ENCODE measurements at regions not wholly inside any gene's neighbourhood (a gene's known extent, or its start where the extent isn't known, plus 50 kb on each side); places are given as distances from the start of the nearest gene placed in this dataset.
A peak's percentile ranks its signal among the peaks of the same experiment; 100 is the strongest.
"Not testable (repeated sequence)": the region's sequence is repeated elsewhere in the genome, so short reads cannot be mapped to it uniquely, and the experiment has no call there.

DNA sequence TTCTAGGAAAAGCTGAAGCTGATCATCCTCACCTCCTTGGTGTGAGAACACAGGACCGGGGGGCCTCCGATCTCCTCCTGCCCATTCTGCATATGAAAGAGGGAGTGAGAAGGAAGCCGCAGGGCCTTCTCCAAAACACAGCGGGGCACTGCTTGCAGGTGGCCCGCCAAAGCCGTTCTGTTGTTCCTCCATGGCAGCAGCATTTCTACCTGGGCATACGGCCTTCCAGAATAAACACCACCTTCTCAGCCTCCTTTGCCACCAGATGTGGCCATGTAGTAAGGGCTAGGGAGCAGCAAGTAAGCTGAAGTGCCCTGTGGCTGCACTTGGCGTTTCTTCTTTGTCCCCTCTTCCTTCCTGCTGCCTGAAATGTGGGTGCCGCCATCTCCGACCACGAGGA, 214.9 kb downstream of the TOMM20 start:
- no peaks in the 10 kb centered on the region for H3K9me3 ChIP-seq
- no peak overlapping the region for H3K4me3 ChIP-seq
- no peak for DNase-seq (ENCODE audit: low spot score in 2 of 2)
- no peaks in the 10 kb centered on the region for H3K36me3 ChIP-seq
- H3K27ac ChIP-seq, result no peak overlapping the region
- H3K27me3 ChIP-seq, result no peaks in the 10 kb centered on the region
- TF ChIP-seq, protein P1, sequence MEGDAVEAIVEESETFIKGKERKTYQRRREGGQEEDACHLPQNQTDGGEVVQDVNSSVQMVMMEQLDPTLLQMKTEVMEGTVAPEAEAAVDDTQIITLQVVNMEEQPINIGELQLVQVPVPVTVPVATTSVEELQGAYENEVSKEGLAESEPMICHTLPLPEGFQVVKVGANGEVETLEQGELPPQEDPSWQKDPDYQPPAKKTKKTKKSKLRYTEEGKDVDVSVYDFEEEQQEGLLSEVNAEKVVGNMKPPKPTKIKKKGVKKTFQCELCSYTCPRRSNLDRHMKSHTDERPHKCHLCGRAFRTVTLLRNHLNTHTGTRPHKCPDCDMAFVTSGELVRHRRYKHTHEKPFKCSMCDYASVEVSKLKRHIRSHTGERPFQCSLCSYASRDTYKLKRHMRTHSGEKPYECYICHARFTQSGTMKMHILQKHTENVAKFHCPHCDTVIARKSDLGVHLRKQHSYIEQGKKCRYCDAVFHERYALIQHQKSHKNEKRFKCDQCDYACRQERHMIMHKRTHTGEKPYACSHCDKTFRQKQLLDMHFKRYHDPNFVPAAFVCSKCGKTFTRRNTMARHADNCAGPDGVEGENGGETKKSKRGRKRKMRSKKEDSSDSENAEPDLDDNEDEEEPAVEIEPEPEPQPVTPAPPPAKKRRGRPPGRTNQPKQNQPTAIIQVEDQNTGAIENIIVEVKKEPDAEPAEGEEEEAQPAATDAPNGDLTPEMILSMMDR (IDR thresholded peaks at IDR 0.05), result no peak
- no peak for TF ChIP-seq POLR2AphosphoS5 (IDR thresholded peaks at IDR 0.05)
- TF ChIP-seq POLR2A (IDR thresholded peaks at IDR 0.05), result no peak
- peaks cover 5 to 6% of the 10 kb centered on the region in 2 donors for H3K4me1 ChIP-seq
- intact Hi-C loops (cut with DNase I; ENCODE audit: low total_unique reads), result loop anchor here (5.0 kb wide), 1 partner anchor 84 kb away; no protein-coding TSS in a partner anchor

DNA sequence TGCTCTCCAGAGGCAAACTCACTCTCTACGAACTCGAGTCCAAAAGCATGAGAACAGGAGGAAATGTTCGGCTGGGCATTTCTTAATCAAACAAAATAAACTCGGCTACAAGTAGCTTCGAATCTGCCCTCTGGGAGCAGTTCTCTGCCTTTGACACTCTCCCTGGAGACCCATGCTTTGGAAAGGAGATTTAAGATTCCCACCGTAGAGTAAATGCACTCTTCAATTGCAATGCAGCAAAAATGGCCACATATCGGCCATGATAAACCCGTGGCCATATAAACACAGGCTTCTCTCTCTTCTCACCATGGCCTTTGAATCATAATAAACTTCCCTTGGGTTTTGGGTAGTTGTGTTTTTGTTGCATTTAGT, 215.4 kb downstream of the TOMM20 start:
- no peaks in the 10 kb centered on the region for H3K9me3 ChIP-seq
- H3K27ac ChIP-seq, result peak overlapping the region; percentile 19 to 59
- intact Hi-C loops (cut with DNase I; ENCODE audit: low total_unique reads), result loop anchor here (5.0 kb wide), 1 partner anchor 84 kb away; no protein-coding TSS in a partner anchor
- no peak overlapping the region for H3K4me3 ChIP-seq
- H3K4me1 ChIP-seq, result peaks cover under 1 to 1% of the 10 kb centered on the region in 2 donors
- no peak for TF ChIP-seq POLR2AphosphoS5 (IDR thresholded peaks at IDR 0.05)
- TF ChIP-seq, protein P1 (IDR thresholded peaks at IDR 0.05), result no peak
- TF ChIP-seq POLR2A (IDR thresholded peaks at IDR 0.05), result no peak
- no peaks in the 10 kb centered on the region for H3K27me3 ChIP-seq
- H3K36me3 ChIP-seq, result no peaks in the 10 kb centered on the region
- no peak for DNase-seq (ENCODE audit: low spot score in 2 of 2)

DNA sequence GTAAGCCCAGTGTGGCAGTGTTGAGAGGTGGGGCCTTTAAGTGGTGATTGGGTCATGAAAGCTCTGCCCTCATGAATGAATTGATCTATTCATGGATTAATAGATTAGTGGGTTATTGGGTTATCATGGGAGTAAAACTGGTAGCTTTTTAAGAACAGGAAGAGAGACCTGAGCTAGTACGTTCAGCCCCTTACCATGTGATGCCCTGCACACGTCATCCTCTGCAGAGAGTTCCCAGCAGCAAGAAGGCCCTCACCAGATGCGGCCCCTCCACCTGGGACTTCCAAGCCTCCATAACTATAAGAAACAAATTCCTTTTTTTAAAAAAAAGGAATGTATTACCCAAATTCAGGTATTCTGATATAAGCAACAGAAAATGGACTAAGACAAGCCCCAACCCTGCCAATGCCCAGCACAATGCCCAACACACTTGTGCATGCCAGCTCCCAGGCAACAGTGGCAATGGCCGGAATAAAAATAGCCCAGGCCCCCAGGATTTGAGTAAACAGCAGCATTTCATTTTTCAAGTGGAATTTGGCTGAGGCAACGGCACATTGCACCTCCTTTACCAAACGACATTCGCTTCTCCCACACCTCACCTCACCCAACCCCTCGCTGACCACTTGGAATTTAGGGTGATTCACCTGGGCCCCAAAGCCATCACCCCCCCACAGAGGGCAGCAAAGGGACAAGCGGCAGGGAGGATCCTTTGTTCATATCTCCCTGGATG, 215.9 kb downstream of the TOMM20 start:
- H3K4me1 ChIP-seq, result no peaks in the 10 kb centered on the region
- no peaks in the 10 kb centered on the region for H3K27me3 ChIP-seq
- H3K36me3 ChIP-seq, result no peaks in the 10 kb centered on the region
- intact Hi-C loops (cut with DNase I; ENCODE audit: low total_unique reads), result loop anchor here (5.0 kb wide), 1 partner anchor 85 kb away; no protein-coding TSS in a partner anchor
- no peak for DNase-seq (ENCODE audit: low spot score in 2 of 2)
- H3K4me3 ChIP-seq, result no peak overlapping the region
- TF ChIP-seq POLR2AphosphoS5 (IDR thresholded peaks at IDR 0.05), result no peak
- TF ChIP-seq, protein P1 (IDR thresholded peaks at IDR 0.05), result no peak
- H3K9me3 ChIP-seq, result no peaks in the 10 kb centered on the region
- peak overlapping the region; percentile 19 to 59 for H3K27ac ChIP-seq

DNA sequence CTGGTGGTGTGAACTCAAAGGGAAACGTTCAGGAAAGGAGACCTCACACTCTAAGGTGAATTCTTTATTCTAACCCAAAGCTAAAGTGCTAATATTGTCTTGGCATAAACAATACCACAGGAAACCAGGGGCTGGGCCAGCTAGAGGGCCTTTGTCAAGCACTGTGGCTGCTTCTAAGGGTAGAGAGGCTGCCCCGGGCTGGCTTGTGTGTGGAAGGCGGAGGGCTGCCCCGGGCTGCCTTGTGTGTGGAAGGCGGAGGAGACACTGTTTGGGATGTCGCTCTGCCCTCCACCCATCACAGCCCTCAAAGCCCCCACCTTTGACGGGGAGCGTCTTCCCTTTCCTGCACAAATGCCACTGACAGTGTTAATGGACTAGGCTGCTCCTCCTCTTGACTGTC, 216.8 kb downstream of the TOMM20 start:
- H3K27ac ChIP-seq, result peak overlapping the region; percentile 3 to 66
- no peaks in the 10 kb centered on the region for H3K4me1 ChIP-seq
- TF ChIP-seq POLR2AphosphoS5 (IDR thresholded peaks at IDR 0.05) (no peak), POLR2A (IDR thresholded peaks at IDR 0.05) (no peak)
- TF ChIP-seq, protein P1 (IDR thresholded peaks at IDR 0.05), result no peak
- no peak for DNase-seq (ENCODE audit: low spot score in 2 of 2)
- no peak overlapping the region for H3K4me3 ChIP-seq
- no peaks in the 10 kb centered on the region for H3K9me3 ChIP-seq
- intact Hi-C loops (cut with DNase I; ENCODE audit: low total_unique reads), result loop anchor here (5.0 kb wide), 1 partner anchor 86 kb away; no protein-coding TSS in a partner anchor
- no peaks in the 10 kb centered on the region for H3K27me3 ChIP-seq
- no peaks in the 10 kb centered on the region for H3K36me3 ChIP-seq

DNA sequence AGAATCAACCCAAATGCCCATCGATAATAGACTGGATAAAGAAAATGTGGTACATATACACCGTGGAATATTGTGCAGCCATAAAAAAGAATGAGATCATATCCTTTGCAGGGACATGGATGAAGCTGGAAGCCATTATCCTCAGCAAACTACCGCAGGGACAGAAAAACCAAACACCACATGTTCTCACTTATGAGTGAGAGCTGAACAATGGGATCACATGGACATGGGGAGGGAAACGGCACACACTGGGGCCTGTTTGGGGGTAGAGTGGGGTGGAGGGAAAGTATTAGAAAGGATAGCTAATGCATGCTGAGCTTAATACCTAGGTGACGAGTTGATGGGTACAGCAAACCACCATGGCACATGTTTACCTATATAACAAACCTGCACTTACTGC, 217.5 kb downstream of the TOMM20 start:
- H3K27ac ChIP-seq, result not testable (repeated sequence)
- intact Hi-C loops (cut with DNase I; ENCODE audit: low total_unique reads), result loop anchor here (5.0 kb wide), 1 partner anchor 86 kb away; no protein-coding TSS in a partner anchor

More for the DNA sequence above, 217.5 kb downstream of the TOMM20 start:
- H3K36me3 ChIP-seq; H3K4me1 ChIP-seq; H3K27me3 ChIP-seq; H3K9me3 ChIP-seq; DNase-seq (ENCODE audit: low spot score in 2 of 2); H3K4me3 ChIP-seq: not testable (repeated sequence)

Measured in breast epithelium (tissue), 4 donors.